ENCODE measurements at regions not wholly inside any gene's neighbourhood (a gene's known extent, or its start where the extent isn't known, plus 50 kb on each side); places are given as distances from the start of the nearest gene placed in this dataset.

DNA sequence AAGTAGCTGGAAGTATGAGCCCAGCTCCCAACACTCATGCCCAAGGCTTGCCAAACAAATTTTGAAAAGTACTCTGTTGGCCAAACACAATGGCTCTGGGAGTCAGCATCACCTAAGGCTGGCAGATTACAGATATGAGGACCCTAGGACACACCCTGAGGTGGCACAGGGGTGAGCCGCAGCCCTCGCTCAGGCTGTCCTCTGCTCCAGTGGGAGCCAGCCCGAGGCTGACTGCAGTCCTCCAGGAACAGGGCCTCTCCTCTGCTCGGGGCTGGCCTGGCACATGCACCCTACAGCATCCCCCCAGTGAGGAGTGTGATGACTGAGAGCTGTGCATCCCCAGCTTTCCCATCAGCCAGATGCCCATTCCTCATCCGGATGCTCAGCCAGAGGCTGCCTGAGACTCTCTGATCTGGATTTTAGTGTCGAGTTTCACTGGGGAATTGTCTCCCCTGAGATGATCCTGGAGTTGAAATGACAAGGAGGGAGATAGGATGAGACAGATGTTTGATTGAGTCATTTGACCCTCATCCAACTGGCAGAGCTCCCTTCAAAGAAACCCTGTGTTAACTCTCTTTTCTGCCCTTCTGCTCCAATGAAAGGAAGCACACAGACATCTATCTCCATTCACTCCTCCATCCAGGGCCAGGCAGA, 269.3 kb upstream of the NCKAP5 start:
- no peak for DNase-seq (ENCODE audit: low read depth in 1 of 2, low spot score in 1 of 2)

DNA sequence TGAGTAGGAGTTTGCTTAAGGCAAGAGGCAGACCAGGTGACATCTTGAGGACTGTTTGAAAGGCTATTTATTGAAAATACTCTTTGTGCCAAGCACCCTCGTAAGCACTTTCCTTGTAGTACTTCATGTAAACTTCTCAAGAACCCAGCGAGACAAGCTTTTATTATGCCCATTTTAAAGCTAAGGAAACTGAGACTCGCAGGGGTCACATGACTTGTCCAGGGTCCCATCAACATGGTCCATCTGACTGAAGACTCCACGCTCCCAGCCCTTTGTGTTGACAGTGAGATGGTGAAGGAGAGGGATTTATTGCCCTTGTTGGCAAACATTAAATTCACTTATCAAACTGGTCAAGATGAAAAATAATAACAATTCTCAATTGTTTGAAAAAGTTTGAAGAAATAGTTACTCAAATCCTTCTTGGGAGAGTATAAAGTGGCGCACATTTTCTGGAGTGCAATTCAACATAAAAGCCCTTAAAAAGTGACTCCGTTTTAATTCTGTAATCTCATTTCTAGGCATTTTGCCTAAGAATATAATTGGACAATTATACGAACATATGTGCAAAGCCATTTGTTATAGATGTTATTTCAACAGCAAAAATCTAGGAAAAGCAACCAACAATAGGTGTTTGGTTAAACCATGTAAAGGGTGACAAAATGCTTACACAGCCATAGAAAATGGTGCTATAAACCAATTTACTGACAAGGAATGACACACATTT, 270.5 kb upstream of the NCKAP5 start:
- DNase-seq (ENCODE audit: low read depth in 1 of 2, low spot score in 1 of 2) = no peak

DNA sequence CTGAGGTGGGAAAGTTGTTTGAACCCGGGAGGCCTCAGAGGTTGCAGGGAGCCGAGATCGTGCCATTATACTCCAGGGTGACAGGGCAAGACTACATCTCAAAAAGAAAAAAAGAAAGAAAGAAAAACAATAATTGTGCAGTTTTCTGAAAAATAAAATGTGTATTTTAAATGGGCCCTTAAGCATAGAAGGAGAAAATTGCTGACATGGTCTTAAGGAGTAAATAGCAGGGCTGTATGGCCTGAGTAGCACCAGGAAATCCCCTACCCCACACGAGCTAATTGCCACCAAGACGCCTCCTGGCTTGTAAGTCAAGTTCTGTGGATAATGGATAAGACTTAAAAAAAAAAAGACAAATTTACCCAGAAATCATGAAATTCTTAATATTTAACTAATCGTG, 271.4 kb upstream of the NCKAP5 start:
- no peak for DNase-seq (ENCODE audit: low read depth in 1 of 2, low spot score in 1 of 2)

DNA sequence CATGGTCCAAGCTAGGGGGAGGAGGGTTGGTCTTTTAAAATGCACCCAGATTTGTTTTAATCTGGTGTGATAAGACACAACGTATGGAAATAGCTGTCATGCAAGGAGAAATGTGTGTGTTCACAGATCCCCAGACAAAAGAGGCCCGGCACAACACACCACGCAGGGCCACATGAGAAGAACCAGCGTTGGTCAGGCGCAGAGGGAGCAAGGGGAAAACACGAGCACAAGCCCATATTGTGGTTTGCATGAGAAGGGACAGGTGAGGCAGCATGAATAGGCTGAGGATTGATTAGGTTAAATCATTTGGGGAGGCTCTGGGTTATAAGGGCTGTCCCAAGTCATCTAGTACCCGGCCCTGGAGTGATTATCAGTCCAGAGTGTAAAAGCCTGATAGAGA, 272.5 kb upstream of the NCKAP5 start:
- no peak for DNase-seq (ENCODE audit: low read depth in 1 of 2, low spot score in 1 of 2)

DNA sequence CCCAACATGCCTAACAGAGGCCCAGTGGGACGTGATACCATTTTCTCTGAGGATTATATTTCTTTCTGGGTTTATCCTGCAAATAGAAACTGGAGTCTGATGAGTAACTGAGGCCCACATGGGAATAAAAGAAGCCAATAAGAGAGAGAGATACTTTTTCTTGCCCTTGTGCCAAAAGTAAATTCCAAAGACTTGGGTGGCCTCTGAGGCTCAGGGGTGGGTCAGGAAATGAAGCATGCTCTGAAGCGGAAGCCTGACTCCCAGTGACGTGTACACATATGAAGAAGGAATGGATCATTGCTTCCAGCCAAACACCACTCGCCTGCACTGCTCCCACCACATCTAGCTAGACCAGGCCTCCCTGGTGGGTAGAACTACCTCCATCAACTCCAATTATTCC, 273.6 kb upstream of the NCKAP5 start:
- no peak for DNase-seq (ENCODE audit: low read depth in 1 of 2, low spot score in 1 of 2)

DNA sequence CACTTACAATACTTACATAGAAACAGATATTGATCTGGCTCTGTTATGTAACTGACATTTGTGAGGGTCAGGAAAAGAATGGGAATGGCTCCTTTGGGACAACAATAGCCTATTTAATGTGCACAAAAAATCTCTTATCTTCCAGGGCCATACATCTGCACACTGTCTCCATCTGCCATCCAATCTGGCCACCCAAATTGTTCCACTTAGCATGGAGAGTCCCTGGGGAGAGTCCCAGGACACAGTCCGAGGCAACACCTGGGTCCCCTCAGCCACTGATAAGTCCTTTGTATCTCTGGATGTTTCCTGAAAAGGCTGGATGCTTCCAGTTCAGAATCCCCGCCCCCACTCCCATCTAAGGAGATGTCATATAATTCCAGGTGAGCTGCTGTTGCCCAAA, 274.2 kb upstream of the NCKAP5 start:
- no peak for DNase-seq (ENCODE audit: low read depth in 1 of 2, low spot score in 1 of 2)

DNA sequence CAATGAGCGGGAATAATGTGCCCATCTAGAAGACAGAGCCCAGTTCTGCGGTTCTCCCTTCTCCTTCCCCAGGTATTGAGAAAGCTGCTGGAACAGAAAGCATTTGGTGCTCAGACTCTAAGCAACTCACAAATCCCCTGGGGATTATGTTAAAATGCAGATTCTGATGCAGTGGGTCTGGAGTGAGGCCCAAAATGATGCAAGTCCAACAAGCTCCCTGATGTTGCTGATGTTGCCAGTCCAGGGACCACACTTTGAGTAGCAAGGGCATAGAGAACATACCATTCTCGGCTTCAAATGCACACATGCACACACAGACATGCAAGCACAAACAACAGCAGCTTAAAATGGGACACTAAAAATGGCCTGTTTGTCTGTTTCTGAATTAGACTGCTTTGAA, 274.8 kb upstream of the NCKAP5 start:
- no peak for DNase-seq (ENCODE audit: low read depth in 1 of 2, low spot score in 1 of 2)

DNA sequence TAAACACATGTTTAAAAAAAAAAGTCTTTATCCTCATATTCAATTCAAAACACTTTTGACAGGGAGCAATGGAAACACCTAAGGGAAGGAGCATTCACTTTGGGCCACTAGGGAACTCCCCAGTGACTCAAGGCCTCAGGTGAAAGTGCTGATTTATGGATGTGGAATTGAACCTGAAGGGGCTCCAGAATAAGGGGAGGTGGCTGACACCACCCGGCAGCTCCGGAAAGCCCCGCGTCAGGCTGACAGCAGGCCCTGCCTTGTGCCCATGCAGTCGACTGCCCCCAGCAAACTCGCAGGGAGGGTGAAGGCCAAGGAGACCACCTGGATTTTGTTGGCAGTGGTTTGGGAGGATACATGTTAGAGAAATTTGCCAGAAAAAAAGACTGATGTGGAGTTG, 275.3 kb upstream of the NCKAP5 start:
- DNase-seq (ENCODE audit: low read depth in 1 of 2, low spot score in 1 of 2) = no peak

DNA sequence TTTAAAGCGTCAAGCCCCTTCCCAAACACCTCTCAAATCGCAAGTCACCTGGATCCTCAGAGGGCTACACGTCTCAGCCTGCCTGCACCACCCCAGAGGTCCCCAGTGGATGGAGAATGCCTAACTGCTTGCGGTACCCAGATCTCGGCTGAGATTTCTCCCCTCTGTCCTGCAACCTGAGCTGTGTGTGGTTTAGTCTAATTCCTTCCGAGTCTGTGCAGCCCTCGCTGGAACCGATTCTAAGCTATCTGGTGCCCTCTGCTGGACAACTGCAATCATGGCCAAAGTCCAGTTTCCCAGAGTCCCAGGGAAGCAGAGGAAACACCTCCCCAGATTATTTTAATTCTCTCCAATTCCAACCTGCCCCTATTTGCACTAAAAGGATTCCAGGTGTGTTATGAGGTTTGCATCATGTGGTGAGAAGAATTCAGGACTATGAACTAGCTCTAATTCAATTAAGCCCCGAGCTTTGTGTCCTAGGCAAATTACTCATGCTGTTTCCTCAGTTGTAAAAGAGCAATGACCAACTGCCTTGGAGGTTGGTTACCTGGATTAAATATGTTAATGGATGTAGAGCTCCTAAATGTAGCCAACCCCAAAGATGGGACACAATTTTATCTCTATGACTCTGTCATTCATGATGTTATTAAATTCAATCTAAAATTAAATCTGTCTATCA, 276.1 kb upstream of the NCKAP5 start:
- DNase-seq (ENCODE audit: low read depth in 1 of 2, low spot score in 1 of 2) = peak; percentile 17 to 52

DNA sequence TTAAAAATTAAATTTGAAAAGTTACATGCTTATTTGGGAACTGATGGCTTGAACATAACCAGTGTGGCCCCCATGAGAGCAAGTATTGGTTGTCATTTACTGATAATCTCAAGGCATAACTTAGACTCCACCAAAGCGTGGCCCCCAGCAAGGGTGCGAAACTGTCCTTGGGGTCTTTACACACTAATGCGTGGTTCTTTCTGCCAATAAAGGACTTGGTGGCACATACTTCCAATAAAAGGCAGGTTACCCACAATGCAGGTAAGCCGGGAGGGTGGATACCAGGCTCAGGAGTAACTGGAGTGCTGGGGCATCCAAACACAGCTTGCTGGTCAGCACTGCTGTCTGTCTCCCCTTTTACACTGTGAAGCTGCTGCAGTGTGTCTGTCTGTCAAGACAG, 278.2 kb upstream of the NCKAP5 start:
- no peak for DNase-seq (ENCODE audit: low read depth in 1 of 2, low spot score in 1 of 2)

DNA sequence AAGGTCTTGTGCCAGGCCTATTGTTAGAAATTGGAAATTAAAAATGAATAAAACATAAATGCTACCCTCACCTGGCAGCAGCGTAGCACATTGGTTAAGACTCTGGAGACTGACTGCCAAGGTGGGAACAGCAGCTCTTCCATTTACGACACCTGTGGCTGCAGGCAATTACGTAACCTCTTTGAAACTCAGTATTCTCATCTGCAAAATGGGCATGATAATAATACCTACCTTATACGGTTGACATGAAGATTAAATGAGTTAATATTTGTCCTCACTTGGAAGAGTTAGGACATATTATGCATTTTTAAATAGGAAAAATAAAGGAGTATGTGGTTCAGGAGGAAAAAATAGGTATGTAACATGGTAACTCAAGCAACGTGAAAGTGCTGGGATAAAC, 279.3 kb upstream of the NCKAP5 start:
- no peak for DNase-seq (ENCODE audit: low read depth in 1 of 2, low spot score in 1 of 2)

DNA sequence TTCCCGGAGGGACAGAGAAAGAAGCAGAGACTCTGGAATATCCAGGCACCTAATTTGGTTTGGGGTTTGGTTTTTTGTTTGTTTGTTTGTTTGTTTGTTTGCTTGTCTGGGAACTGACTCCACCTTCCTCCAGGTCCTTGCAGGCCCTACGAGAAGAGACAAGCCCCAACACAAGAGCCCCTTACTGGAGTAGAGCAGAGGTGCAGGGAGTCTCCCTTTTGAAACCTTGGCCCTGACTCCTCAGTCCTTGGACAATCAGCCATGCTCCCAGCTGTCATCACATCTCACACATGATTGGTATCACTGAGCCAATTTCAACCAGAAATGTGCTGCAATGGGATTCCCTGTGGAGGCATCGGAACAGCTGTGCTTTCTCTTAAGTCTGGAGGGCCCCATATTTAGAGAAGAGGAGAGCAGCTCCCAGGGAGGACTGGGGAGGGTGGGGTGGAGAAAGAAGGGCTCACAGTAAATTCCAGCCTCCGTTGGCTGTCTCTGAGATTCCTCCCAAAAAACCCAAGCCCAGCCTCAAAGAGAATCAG, 279.9 kb upstream of the NCKAP5 start:
- no peak for DNase-seq (ENCODE audit: low read depth in 1 of 2, low spot score in 1 of 2)

DNA sequence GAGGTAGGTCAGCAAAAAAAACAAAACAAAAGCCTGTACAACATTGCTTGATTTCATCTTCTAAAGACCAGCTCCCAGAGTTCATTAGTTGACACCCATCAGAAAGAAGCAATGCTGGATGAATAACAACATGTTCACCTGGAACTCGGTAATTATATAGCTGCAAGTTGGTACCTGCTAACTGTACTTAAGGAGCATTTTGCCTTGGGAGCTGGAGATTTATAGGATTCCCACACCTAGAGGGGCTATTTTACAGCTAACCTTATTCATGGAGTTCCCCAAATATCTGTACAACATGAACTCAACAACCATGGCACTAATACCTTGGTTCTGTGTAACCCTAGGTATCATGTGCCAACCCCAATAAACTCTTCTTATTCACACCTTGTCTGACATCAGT, 281.1 kb upstream of the NCKAP5 start:
- DNase-seq (ENCODE audit: low read depth in 1 of 2, low spot score in 1 of 2) = no peak

DNA sequence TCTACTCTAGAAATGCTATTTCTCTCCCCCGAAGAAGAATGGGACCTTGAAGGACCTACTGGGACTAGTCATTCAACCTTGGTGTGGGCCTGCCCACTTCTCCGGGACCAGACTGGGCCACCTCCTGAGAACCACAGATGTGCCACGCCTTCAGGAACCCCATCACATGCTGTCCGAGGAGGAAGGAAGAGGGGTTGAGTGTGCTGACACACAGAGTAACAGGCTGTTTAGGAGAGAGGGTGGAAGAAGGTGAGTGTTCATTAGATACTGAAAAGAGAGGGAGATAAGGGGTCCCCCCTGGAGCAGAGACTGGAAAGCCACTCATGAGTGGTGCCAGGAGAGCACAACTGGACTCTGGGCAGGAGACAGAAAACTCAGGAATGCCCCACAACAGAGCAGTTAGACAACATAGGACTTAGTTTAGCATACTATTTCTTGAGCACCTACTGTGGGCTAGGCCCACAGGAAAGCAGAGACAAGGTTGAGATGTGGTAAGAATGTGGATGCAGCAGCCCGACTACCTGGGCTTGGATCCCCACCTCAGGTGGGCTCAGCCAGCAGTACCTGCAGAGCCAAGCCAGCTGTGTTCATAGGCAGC, 286.4 kb upstream of the NCKAP5 start:
- DNase-seq (ENCODE audit: low read depth in 1 of 2, low spot score in 1 of 2) = no peak

DNA sequence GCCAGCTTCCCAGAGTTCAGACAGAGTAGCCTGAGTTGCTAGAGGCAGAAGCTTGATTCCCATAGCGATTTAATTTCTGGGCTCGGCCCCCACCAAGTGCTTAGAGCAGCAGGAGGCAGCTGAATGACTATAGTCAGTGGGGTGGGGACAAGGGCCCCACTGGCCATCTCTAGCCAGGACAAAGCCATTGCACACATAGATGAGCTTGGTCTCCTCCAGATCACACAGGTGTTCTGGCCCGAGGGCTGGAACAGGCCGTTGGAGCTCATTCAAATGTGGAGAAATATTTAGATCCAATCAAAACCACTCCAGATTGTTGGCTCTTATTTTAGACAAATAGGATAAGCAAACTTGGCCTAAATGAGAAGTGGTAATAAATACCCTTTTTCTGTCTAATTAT, 287.3 kb upstream of the NCKAP5 start:
- DNase-seq (ENCODE audit: low read depth in 1 of 2, low spot score in 1 of 2) = no peak

DNA sequence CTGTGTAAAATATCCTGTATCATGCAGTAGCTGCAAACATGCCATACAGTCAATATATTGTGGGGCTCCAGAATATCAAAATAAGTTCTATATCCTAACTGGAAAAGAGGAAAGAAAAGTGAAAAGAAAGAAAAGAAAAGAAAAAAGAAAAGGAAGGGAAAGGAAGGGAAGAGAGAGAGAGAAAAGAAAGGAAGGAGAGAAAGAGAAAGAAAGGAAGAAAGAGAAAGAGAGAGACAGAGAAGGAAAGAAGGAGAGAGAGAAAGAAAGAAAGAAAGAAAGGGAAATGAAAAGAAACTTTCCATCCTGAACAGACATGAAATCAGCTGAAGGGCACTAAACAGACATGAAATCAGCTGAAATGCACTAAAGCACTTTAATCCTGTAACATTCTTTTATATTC, 288.4 kb upstream of the NCKAP5 start:
- DNase-seq (ENCODE audit: low read depth in 1 of 2, low spot score in 1 of 2) = no peak

DNA sequence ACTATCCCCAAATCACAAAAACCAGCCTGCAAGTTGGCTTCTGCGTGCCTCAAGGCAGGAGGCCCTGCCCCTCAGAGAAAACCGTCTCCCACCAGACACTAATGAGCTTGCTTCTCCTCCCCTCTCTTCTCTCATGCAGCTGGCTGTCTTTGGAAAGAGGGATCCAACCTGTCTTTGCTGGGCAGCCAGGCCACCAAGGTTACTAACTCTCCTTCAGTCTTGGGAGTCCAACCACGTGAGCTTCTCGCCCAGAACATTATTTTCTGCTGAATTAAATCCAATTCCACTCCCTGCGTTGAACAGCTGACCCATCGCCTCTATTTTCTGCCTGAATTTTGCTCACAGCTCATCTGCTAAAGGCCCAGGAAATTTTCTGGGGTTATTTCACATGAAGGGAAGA, 291.3 kb upstream of the NCKAP5 start:
- no peak for DNase-seq (ENCODE audit: low read depth in 1 of 2, low spot score in 1 of 2)

DNA sequence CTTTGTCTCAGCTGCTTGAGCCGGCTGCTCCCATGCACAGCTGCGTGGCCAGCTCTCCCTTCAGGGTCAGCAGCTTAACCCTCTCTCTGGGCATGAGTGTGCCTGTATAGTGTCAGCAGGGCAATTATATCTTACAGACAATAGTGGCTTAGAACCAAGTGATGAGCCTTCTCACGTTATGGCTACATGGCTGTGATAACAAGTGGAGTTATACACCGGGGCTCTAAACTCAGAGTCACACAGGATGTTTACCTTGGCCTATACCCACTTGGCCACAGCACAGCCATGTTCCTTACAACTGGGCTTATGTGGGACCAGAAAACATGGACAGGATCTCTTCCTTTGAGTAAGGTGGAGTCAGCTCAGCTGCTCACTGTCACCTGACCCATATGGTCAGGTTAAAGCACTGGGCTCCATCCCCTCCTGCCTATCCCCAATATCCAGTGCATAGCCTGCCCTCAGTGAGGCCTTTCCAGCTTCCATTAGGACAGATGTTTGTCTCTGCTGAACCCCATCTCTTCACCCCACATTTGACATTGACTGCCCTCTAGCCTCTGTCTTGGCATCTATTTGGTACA, 294.2 kb upstream of the NCKAP5 start:
- no peak for DNase-seq (ENCODE audit: low read depth in 1 of 2, low spot score in 1 of 2)

DNA sequence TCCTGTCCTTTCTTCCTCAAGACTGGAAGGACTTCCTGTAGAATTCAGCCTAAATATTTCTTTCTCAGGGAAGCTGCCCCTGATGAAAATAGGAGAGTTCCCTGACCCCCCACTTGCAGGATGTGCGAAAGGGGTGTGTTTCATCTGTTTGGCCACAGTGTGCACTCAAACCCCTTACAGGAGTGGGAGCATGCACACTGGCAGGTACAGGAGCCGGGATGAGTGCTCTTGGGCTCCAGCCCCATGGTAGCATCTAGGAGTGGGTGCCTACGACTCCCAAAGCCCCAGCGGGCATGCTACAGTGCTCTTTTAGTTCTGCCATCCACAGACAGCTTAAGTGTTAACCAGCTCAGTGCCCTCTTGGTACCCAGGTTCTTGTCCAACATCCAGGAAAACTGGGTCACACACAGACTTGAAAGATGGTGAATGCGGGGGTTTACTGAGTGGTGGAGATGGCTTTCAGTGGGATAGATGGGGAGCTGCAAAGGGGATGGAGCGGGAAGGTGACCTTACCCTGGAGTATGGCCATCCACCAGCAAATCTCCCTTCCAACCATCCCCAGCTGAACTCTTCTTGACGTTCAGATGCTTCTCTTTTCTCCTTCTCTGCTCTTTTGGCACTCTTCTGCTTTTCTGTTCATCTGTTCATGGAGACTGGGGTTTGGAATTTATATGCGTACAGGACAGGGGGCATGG, 295.0 kb upstream of the NCKAP5 start:
- DNase-seq (ENCODE audit: low read depth in 1 of 2, low spot score in 1 of 2) = no peak

DNA sequence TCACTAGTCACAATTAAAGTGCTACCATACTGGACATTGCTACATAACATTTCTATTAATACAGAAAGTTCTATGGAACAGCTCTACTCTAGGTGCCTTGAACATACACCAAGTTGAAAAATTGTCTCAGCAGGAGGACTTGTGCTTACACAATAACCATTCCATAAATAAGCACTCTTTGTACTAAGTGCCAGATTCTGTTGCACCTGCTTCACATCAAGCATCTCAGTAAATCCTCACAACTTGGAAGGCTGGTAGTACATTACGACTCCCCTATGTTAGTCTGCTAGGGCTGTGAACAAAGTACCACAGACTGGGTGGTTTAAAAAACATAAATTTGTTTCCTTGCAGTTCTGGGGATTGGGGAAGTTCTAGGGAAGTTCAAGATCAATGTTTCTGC, 296.9 kb upstream of the NCKAP5 start:
- DNase-seq (ENCODE audit: low read depth in 1 of 2, low spot score in 1 of 2) = no peak

DNA sequence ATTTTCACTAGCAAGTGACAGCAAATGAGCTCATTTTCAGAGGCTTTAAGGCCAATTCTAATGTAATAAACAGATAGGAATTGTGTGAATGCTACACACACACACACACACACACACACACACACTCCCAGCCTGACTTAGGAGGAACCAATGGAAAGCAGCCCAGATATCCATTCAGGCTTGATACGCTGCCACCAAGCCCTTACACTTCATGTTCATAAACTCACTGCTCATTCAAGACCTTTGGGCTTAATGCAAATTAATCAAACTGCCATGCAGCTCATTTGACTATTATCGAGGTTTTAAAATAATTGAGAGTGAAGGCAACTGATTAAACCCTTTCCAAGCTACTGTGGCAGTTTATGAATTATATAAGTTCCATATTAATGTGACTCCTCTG, 298.9 kb upstream of the NCKAP5 start:
- DNase-seq (ENCODE audit: low read depth in 1 of 2, low spot score in 1 of 2) = no peak
